Neuronal stem cell (in vitro differentiated cells): ENCODE measurements at regions not wholly inside any gene's neighbourhood (a gene's known extent, or its start where the extent isn't known, plus 50 kb on each side); places are given as distances from the start of the nearest gene placed in this dataset.

ENCODE experiments used
- DNase-seq: peaks from one replicate; pipeline ENCODE4 v3.0.0-alpha.2; 2013; ENCODE audit warnings: low spot score
- H2AFZ ChIP-seq: one replicate; pipeline ENCODE4 v1.6.1; 2013; ENCODE audit warnings: mild to moderate bottlenecking, low read length, inconsistent platforms
- H2AK5ac ChIP-seq: 2 replicates; pipeline ENCODE4 v1.6.1; 2013; ENCODE audit warnings: low read depth, mild to moderate bottlenecking, inconsistent platforms, low read length, moderate library complexity, mixed read lengths
- H2BK120ac ChIP-seq: 2 replicates; pipeline ENCODE4 v1.6.1; 2013; ENCODE audit warnings: low read depth, mild to moderate bottlenecking, inconsistent platforms, low read length, moderate library complexity, mixed read lengths
- H2BK12ac ChIP-seq: one replicate; pipeline ENCODE4 v1.6.1; 2013; ENCODE audit warnings: low read length, inconsistent platforms
- H2BK15ac ChIP-seq: 2 replicates; pipeline ENCODE4 v1.6.1; 2013; ENCODE audit warnings: mild to moderate bottlenecking, low read length, inconsistent platforms, mixed read lengths
- H2BK5ac ChIP-seq: one replicate; pipeline ENCODE4 v1.6.1; 2013; ENCODE audit warnings: inconsistent platforms, mild to moderate bottlenecking, low read length, moderate library complexity
- H3K14ac ChIP-seq: one replicate; pipeline ENCODE4 v1.6.1; 2013; ENCODE audit warnings: low read length, inconsistent platforms
- H3K18ac ChIP-seq: 2 replicates; pipeline ENCODE4 v1.6.1; 2013; ENCODE audit warnings: low read length, inconsistent platforms
- H3K23ac ChIP-seq: 2 replicates; pipeline ENCODE4 v1.6.1; 2013; ENCODE audit warnings: low read depth, mild to moderate bottlenecking, mixed read lengths, low read length, inconsistent platforms; ENCODE audit not compliant: poor library complexity
- H3K27ac ChIP-seq: replicated peaks from 3 replicates; pipeline ENCODE4 v1.5.1; 2013; ENCODE audit warnings: low read length, inconsistent platforms
- H3K27me3 ChIP-seq, 3 experiments: 2 replicates each; pipeline ENCODE4 v1.6.1; 2013; ENCODE audit warnings: low read length in 3 of 3, mild to moderate bottlenecking in 2 of 3, inconsistent platforms in 1 of 3, low read depth in 1 of 3, mixed read lengths in 1 of 3, moderate library complexity in 1 of 3; ENCODE audit not compliant: control insufficient read depth in 3 of 3, insufficient read depth in 3 of 3
- H3K36me3 ChIP-seq, 2 donors: replicated peaks in 1 of 2; 2 replicates each; pipeline ENCODE4 v1.6.1; 2013; ENCODE audit warnings: low read length in 2 of 2; ENCODE audit not compliant: control insufficient read depth in 2 of 2, insufficient read depth in 2 of 2
- H3K4ac ChIP-seq: 2 replicates; pipeline ENCODE4 v1.6.1; 2013; ENCODE audit warnings: inconsistent platforms, mild to moderate bottlenecking, low read length, moderate library complexity
- H3K4me1 ChIP-seq, 2 donors: 1 replicate in 1 of 2; 2 replicates in 1 of 2; pipeline ENCODE4 v1.6.1; 2013; ENCODE audit warnings: low read length in 2 of 2, low read depth in 1 of 2; ENCODE audit not compliant: control insufficient read depth in 2 of 2, insufficient read depth in 1 of 2
- H3K4me2 ChIP-seq: one replicate; pipeline ENCODE4 v1.6.1; 2013; ENCODE audit warnings: mild to moderate bottlenecking, low read length, inconsistent platforms; ENCODE audit not compliant: insufficient read depth, poor library complexity, severe bottlenecking
- H3K4me3 ChIP-seq, 2 donors: 2 replicates each; pipeline ENCODE4 v1.5.1; 2013; ENCODE audit warnings: low read length in 2 of 2, mild to moderate bottlenecking in 2 of 2, inconsistent platforms in 1 of 2, moderate library complexity in 1 of 2
- H3K79me1 ChIP-seq: one replicate; pipeline ENCODE4 v1.6.1; 2013; ENCODE audit warnings: low read depth, mild to moderate bottlenecking, inconsistent platforms, low read length, moderate library complexity
- H3K9ac ChIP-seq: one replicate; pipeline ENCODE4 v1.6.1; 2013; ENCODE audit warnings: mild to moderate bottlenecking, low read depth, low read length, inconsistent platforms; ENCODE audit not compliant: poor library complexity
- H3K9me3 ChIP-seq, 2 donors: replicated peaks in 1 of 2; 2 replicates each; pipeline versions ENCODE3 to v1.6.1; 2013; ENCODE audit warnings: low read length in 2 of 2, mild to moderate bottlenecking in 2 of 2, inconsistent platforms in 1 of 2, low read depth in 1 of 2, mixed read lengths in 1 of 2, moderate library complexity in 1 of 2; ENCODE audit not compliant: control insufficient read depth in 2 of 2, insufficient read depth in 1 of 2
- H4K8ac ChIP-seq: one replicate; pipeline ENCODE4 v1.6.1; 2013; ENCODE audit warnings: low read depth, mild to moderate bottlenecking, inconsistent platforms, low read length, moderate library complexity
- H4K91ac ChIP-seq: one replicate; pipeline ENCODE4 v1.6.1; 2013; ENCODE audit warnings: low read length, low read depth, mild to moderate bottlenecking, inconsistent platforms; ENCODE audit not compliant: poor library complexity
- WGBS, 2 donors: extraction: QIAGEN DNeasy Blood & Tissue Kit; methylation state at CpG; one replicate each; pipeline ENCODE4 v1.1.7; 2013; ENCODE audit warnings: missing lambda C conversion rate in 2 of 2, mixed read lengths in 1 of 2; ENCODE audit not compliant: insufficient read length in 2 of 2, insufficient replicate concordance in 1 of 2; ENCODE audit errors: extremely low coverage in 2 of 2; 5-methylcytosine and 5-hydroxymethylcytosine counted together

DNA sequence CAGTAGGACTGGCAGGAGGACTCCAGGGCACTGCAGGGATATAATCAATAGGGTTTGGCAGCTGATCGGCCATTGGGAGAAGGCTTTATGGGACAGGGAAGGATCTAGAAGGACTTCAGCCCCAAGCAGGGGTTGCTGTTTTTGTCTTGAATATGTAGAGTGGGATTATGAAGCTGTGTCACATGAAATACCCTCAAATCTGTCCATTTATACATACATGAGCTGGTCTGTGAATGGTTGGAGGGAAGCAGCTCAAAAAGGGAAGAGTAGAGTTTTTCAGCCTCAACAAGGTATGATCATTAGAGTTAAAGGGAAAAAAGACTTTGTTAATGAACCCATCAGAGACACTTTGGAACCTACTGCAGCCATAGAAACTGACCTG is 98.2 kb upstream of the ZNF217 start:
- Histone ChIP-seq H3K18ac (no peak overlapping the region), H3K4me2 (no peak overlapping the region), H3K23ac (no peak overlapping the region), H3K27ac (no peak overlapping the region), H4K91ac (no peak overlapping the region), H3K9ac (no peak overlapping the region), H3K9me3 (no peaks in the 10 kb centered on the region), H3K27me3 (no peaks in the 10 kb centered on the region), H4K8ac (no peak overlapping the region), H2AK5ac (no peak overlapping the region), H3K4ac (no peak overlapping the region), H2BK12ac (no peak overlapping the region), H3K79me1 (no peaks in the 10 kb centered on the region), H3K36me3 (no peaks in the 10 kb centered on the region), H3K14ac (no peak overlapping the region), H2BK120ac (no peak overlapping the region), H2AFZ (no peak overlapping the region), H2BK15ac (no peak overlapping the region), H3K4me1 (peaks cover 3% of the 10 kb centered on the region in 2 donors), H2BK5ac (no peak overlapping the region), H3K4me3 (no peak overlapping the region)
- WGBS, 2 donors, result no CpG with 5 or more reads among the region's 1 CpG
- no peak for DNase-seq

DNA sequence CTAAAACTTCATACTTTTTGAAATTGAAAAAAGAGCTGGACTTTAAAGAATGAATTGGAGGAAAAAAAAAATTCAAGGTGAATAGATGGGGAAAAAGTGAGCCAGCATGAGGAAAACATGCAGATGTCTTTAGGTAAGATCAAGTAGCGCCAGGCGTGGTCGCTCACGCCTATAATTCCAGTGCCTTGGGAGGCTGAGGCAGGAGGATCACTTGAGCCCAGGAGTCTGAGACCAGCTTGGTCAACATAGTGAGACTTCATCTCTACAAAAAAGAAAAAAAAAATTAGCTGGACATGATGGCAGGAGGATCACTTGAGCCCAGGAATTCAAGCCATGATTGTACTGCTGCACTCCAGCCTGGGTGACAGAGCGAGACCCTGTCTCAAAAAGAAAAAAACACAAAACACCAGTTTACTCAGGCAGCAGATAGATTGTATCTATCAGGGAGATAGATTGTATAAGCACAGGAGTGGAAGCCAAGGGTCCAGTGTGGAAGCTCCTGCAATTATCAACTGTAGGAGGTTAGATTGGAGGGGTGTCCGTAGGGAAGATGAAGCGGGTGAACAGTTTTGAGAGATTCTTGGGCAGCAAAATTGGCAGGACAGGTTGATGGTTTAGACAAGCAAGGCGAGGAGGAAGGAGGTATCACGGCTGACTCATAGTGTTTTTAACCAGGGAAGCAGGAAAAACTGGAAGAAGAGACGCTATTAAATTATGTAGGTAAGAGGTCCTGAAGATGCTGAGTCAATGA is 97.6 kb upstream of the ZNF217 start:
- no peaks in the 10 kb centered on the region for H3K27me3 ChIP-seq
- no peak overlapping the region for H2BK120ac ChIP-seq
- no peak overlapping the region for H3K4me3 ChIP-seq
- no peaks in the 10 kb centered on the region for H3K36me3 ChIP-seq
- H3K14ac ChIP-seq, result no peak overlapping the region
- no peak overlapping the region for H2BK5ac ChIP-seq
- no CpG with 5 or more reads among the region's 10 CpGs for WGBS, 2 donors
- H3K18ac ChIP-seq, result no peak overlapping the region
- no peaks in the 10 kb centered on the region for H3K9me3 ChIP-seq
- DNase-seq, result no peak
- no peak overlapping the region for H4K91ac ChIP-seq
- no peak overlapping the region for H3K27ac ChIP-seq
- no peak overlapping the region for H2AK5ac ChIP-seq
- no peak overlapping the region for H3K4me2 ChIP-seq
- no peak overlapping the region for H2AFZ ChIP-seq
- no peak overlapping the region for H3K9ac ChIP-seq
- no peak overlapping the region for H4K8ac ChIP-seq
- no peak overlapping the region for H3K4ac ChIP-seq
- no peak overlapping the region for H3K23ac ChIP-seq
- H2BK15ac ChIP-seq, result no peak overlapping the region
- no peak overlapping the region for H2BK12ac ChIP-seq
- peaks cover 3% of the 10 kb centered on the region in 2 donors for H3K4me1 ChIP-seq
- H3K79me1 ChIP-seq, result no peaks in the 10 kb centered on the region

DNA sequence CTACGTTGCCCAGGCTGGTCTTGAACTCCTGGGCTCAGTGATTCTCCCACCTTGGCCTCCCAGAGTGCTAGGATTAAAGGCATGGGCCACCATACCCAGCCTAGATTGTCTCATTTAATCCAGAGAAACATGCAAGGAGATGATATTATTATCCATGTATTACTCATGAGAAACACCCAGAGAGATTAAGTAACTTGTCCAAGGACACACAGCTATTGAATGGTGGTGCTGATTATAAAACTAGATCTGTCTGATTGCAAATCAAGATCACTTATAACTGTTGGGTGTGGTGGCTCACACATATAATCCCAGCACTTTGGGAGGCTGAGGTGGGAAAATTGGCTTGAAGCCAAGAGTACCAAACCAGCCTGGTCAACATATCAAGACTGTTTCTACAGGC is 94.4 kb upstream of the ZNF217 start:
- no peak overlapping the region for H3K4ac ChIP-seq
- H3K14ac ChIP-seq, result no peak overlapping the region
- DNase-seq, result no peak
- no peak overlapping the region for H2BK12ac ChIP-seq
- no peak overlapping the region for H3K27ac ChIP-seq
- H3K23ac ChIP-seq, result no peak overlapping the region
- no peak overlapping the region for H2BK120ac ChIP-seq
- H2BK15ac ChIP-seq, result no peak overlapping the region
- WGBS, 2 donors, result no CpG with 5 or more reads among the region's 1 CpG
- no peaks in the 10 kb centered on the region for H3K27me3 ChIP-seq
- no peaks in the 10 kb centered on the region for H3K9me3 ChIP-seq
- no peaks in the 10 kb centered on the region for H3K79me1 ChIP-seq
- no peak overlapping the region for H3K4me2 ChIP-seq
- no peak overlapping the region for H2AK5ac ChIP-seq
- no peak overlapping the region for H3K9ac ChIP-seq
- H3K4me3 ChIP-seq, result no peak overlapping the region
- H4K91ac ChIP-seq, result no peak overlapping the region
- H3K18ac ChIP-seq, result no peak overlapping the region
- H3K4me1 ChIP-seq, result peaks cover 3% of the 10 kb centered on the region in 2 donors
- H3K36me3 ChIP-seq, result no peaks in the 10 kb centered on the region
- H4K8ac ChIP-seq, result no peak overlapping the region
- no peak overlapping the region for H2BK5ac ChIP-seq
- H2AFZ ChIP-seq, result no peak overlapping the region

DNA sequence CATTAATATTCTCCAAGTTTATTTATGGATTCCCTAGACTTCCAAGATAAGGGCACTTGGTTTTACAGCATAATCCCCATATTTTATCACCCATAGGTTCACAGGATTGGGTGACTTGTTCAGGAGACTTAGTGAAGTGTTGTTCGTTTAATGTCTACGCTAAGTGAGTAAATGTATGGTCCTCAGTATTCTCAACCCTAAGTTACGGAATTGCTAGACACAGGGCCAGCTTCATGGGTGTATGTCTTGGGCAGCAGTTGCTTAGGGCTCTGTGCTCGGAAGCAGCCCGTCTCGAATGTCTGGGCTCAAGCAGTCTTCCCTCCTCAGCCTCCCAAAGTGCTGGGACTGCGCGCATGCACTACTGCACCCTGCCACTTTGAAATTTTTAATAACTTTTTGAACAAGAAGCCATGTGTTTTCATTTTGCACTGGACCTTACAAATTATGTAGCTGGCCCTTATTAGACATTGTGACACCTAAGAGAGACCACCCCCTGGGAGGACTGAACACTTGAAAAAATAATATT is 91.5 kb upstream of the ZNF217 start:
- H2BK5ac ChIP-seq, result no peak overlapping the region
- H3K4me2 ChIP-seq, result no peak overlapping the region
- H3K4me3 ChIP-seq, result no peak overlapping the region
- no peak overlapping the region for H4K91ac ChIP-seq
- no peak overlapping the region for H2BK120ac ChIP-seq
- H3K27ac ChIP-seq, result no peak overlapping the region
- H2AK5ac ChIP-seq, result no peak overlapping the region
- no peak overlapping the region for H2AFZ ChIP-seq
- H3K9ac ChIP-seq, result no peak overlapping the region
- H3K4ac ChIP-seq, result no peak overlapping the region
- H3K27me3 ChIP-seq, result no peaks in the 10 kb centered on the region
- H3K14ac ChIP-seq, result no peak overlapping the region
- no peaks in the 10 kb centered on the region for H3K36me3 ChIP-seq
- no peaks in the 10 kb centered on the region for H3K9me3 ChIP-seq
- no peak for DNase-seq
- H3K23ac ChIP-seq, result no peak overlapping the region
- no peaks in the 10 kb centered on the region for H3K79me1 ChIP-seq
- H2BK12ac ChIP-seq, result no peak overlapping the region
- WGBS, 2 donors, result no CpG with 5 or more reads among the region's 8 CpGs
- H3K18ac ChIP-seq, result no peak overlapping the region
- no peaks in the 10 kb centered on the region for H3K4me1 ChIP-seq
- no peak overlapping the region for H4K8ac ChIP-seq
- peak overlapping the region; percentile 55 for H2BK15ac ChIP-seq
